SK-N-SH (cell line): ENCODE measurements at regions not wholly inside any gene's neighbourhood (a gene's known extent, or its start where the extent isn't known, plus 50 kb on each side); places are given as distances from the start of the nearest gene placed in this dataset.

Source experiments
- CTCF ChIA-PET: fragments of 300-600, 350-600 bp; formaldehyde crosslinking; extraction: SDS; loops from one replicate; lab custom pipeline; 2021; lab: Yijun Ruan, JAX
- POLR2A ChIA-PET: fragments of 350-600 bp; sonication (Branson Sonifier 250); formaldehyde crosslinking; extraction: SDS; loops from one replicate; lab custom pipeline; 2020; ENCODE audit warnings: antibody characterized with exemption, inconsistent platforms; lab: Yijun Ruan, JAX
- DNase-seq: peaks from one replicate; pipeline ENCODE4 v3.0.0; 2012
- H2AFZ ChIP-seq: fragments of 200-600 bp; sonication (generic); 2 replicates; pipeline ENCODE4 v1.8.1; 2016; ENCODE audit warnings: antibody characterized with exemption, mild to moderate bottlenecking, low read depth
- H3F3A ChIP-seq: fragments of 200-600 bp; sonication (generic); replicated peaks from 2 replicates; pipeline ENCODE3; 2016; ENCODE audit warnings: antibody characterized with exemption, mild to moderate bottlenecking; ENCODE audit not compliant: insufficient read depth
- H3K27ac ChIP-seq, 2 experiments: fragments of 200-500 bp in 1 of 2; fragments of 200-600 bp in 1 of 2; sonication (Bioruptor generic) in 1 of 2; sonication (generic), shearing (Covaris generic) in 1 of 2; 2 replicates each; pipeline versions ENCODE4 v1.5.1 to v1.6.1; 2014 to 2016; ENCODE audit warnings: low read depth in 2 of 2, inconsistent platforms in 1 of 2, low read length in 1 of 2, mild to moderate bottlenecking in 1 of 2, mixed read lengths in 1 of 2
- H3K27me3 ChIP-seq: fragments of 200-600 bp; sonication (generic), shearing (Covaris generic); 2 replicates; pipeline ENCODE4 v1.6.1; 2016; ENCODE audit warnings: mixed run types; ENCODE audit not compliant: insufficient read depth
- H3K36me3 ChIP-seq, 2 experiments: fragments of 200-500 bp in 1 of 2; fragments of 200-600 bp in 1 of 2; sonication (Bioruptor generic) in 1 of 2; sonication (generic) in 1 of 2; replicated peaks in 1 of 2; 2 replicates each; pipeline versions ENCODE3 to v1.5.1; 2014 to 2016; ENCODE audit warnings: low read length in 1 of 2, mild to moderate bottlenecking in 1 of 2; ENCODE audit not compliant: insufficient read depth in 2 of 2, control insufficient read depth in 1 of 2
- H3K4me1 ChIP-seq, 2 experiments: fragments of 200-500 bp in 1 of 2; fragments of 200-600 bp in 1 of 2; sonication (Bioruptor generic) in 1 of 2; sonication (generic), shearing (Covaris generic) in 1 of 2; 2 replicates each; pipeline versions ENCODE4 v1.5.1 to v1.6.1; 2014 to 2016; ENCODE audit warnings: low read depth in 1 of 2, low read length in 1 of 2, mixed run types in 1 of 2; ENCODE audit not compliant: insufficient read depth in 2 of 2, control insufficient read depth in 1 of 2
- H3K4me2 ChIP-seq: fragments of 200-600 bp; sonication (generic), shearing (Covaris generic); 2 replicates; pipeline ENCODE4 v1.6.1; 2017; ENCODE audit warnings: mixed run types
- H3K4me3 ChIP-seq, 2 experiments: fragments of 200-500 bp in 1 of 2; fragments of 200-600 bp in 1 of 2; sonication (Bioruptor generic) in 1 of 2; sonication (generic), shearing (Covaris generic) in 1 of 2; 2 replicates each; pipeline versions ENCODE4 v1.5.1 to v1.8.1; 2014 to 2016; ENCODE audit warnings: low read depth in 2 of 2, inconsistent platforms in 1 of 2, low read length in 1 of 2, mild to moderate bottlenecking in 1 of 2, mixed read lengths in 1 of 2, moderate library complexity in 1 of 2
- H3K79me2 ChIP-seq: fragments of 200-600 bp; sonication (generic); 2 replicates; pipeline ENCODE4 v1.8.1; 2017; ENCODE audit warnings: mild to moderate bottlenecking; ENCODE audit not compliant: insufficient read depth
- H3K9ac ChIP-seq: fragments of 200-600 bp; sonication (generic); 2 replicates; pipeline ENCODE4 v1.6.1; 2017; ENCODE audit warnings: mixed run types
- H3K9me2 ChIP-seq: fragments of 200-600 bp; sonication (generic); 2 replicates; pipeline ENCODE4 v1.6.1; 2017; ENCODE audit warnings: mixed run types
- H3K9me3 ChIP-seq: fragments of 200-600 bp; sonication (generic); 2 replicates; pipeline ENCODE4 v1.6.1; 2017; ENCODE audit warnings: mixed run types, mild to moderate bottlenecking, moderate library complexity
- H4K20me1 ChIP-seq: fragments of 200-600 bp; sonication (generic); 2 replicates; pipeline ENCODE4 v1.6.1; 2017; ENCODE audit warnings: mild to moderate bottlenecking, mixed run types; ENCODE audit not compliant: insufficient read depth
- CTCF ChIP-seq: fragments of 200-600 bp; sonication (generic); IDR thresholded peaks from 2 replicates; pipeline ENCODE4 v1.6.1; 2017; ENCODE audit warnings: antibody characterized with exemption, mild to moderate bottlenecking, moderate library complexity
- ELF1 ChIP-seq: IDR thresholded peaks from 2 replicates; pipeline ENCODE4 v1.4.0; 2012
- EP300 ChIP-seq, 2 experiments: IDR thresholded peaks; 2 replicates each; pipeline versions ENCODE4 v1.4.0 to v1.6.1; 2012; ENCODE audit warnings: borderline replicate concordance in 1 of 2, low read depth in 1 of 2, low read length in 1 of 2
- EZH2phosphoT487 ChIP-seq: fragments of 200-600 bp; sonication (generic); IDR thresholded peaks from 2 replicates; pipeline ENCODE4 v1.6.1; 2017; ENCODE audit warnings: low read depth, mixed run types, mild to moderate bottlenecking, antibody characterized with exemption, moderate library complexity, borderline replicate concordance
- FOSL2 ChIP-seq: IDR thresholded peaks from 2 replicates; pipeline ENCODE4 v1.4.0; 2012; ENCODE audit warnings: low read depth, mild to moderate bottlenecking, moderate library complexity, borderline replicate concordance
- GABPA ChIP-seq: IDR thresholded peaks from 2 replicates; pipeline ENCODE4 v1.4.0; 2012; ENCODE audit warnings: low read depth, mild to moderate bottlenecking
- GATA2 ChIP-seq: sonication (generic); formaldehyde crosslinking; IDR thresholded peaks from 2 replicates; pipeline ENCODE4 v1.5.0; 2020; ENCODE audit warnings: mild to moderate bottlenecking, missing genetic modification reagents
- MEF2A ChIP-seq: IDR thresholded peaks from 2 replicates; pipeline ENCODE4 v1.4.0; 2012; ENCODE audit warnings: low read depth, borderline replicate concordance
- MXI1 ChIP-seq: IDR thresholded peaks from 2 replicates; pipeline ENCODE4 v1.6.1; 2012; ENCODE audit warnings: mild to moderate bottlenecking, low read depth, low read length, improper control_type of control experiment
- NFIC ChIP-seq: IDR thresholded peaks from 2 replicates; pipeline ENCODE4 v1.4.0; 2012; ENCODE audit warnings: borderline replicate concordance
- REST ChIP-seq: IDR thresholded peaks from 2 replicates; pipeline ENCODE4 v1.6.1; 2012; ENCODE audit warnings: mild to moderate bottlenecking, low read depth, low read length, moderate library complexity
- RFX5 ChIP-seq: IDR thresholded peaks from 2 replicates; pipeline ENCODE4 v1.6.1; 2012; ENCODE audit warnings: mild to moderate bottlenecking, improper control_type of control experiment, low read length
- RXRA ChIP-seq: IDR thresholded peaks from 2 replicates; pipeline ENCODE4 v1.4.0; 2012; ENCODE audit warnings: low read depth, mild to moderate bottlenecking, borderline replicate concordance
- SIN3A ChIP-seq: IDR thresholded peaks from 2 replicates; pipeline ENCODE4 v1.6.1; 2012; ENCODE audit warnings: low read depth, mild to moderate bottlenecking, low read length, moderate library complexity, borderline replicate concordance
- TCF12 ChIP-seq: IDR thresholded peaks from 2 replicates; pipeline ENCODE4 v1.4.0; 2012
- TEAD4 ChIP-seq: IDR thresholded peaks from 2 replicates; pipeline ENCODE4 v1.4.0; 2012; ENCODE audit warnings: mild to moderate bottlenecking, borderline replicate concordance; ENCODE audit not compliant: insufficient read depth
- USF2 ChIP-seq: fragments of 150-350 bp; IDR thresholded peaks from 2 replicates; pipeline ENCODE4 v1.6.1; 2017; ENCODE audit warnings: antibody characterized with exemption, low read length, low read depth, borderline replicate concordance
- WGBS: methylation state at CpG from one replicate; pipeline ENCODE4 v1.1.6; 2017; ENCODE audit warnings: low lambda C conversion rate; 5-methylcytosine and 5-hydroxymethylcytosine counted together

- TF ChIP-seq TEAD4, result no peak
- TF ChIP-seq EP300 (IDR thresholded peaks at IDR 0.05; ENCODE audit: borderline replicate concordance in 1 of 2, low read depth in 1 of 2, low read length in 1 of 2), result no peak
- TF ChIP-seq RXRA, result no peak
- no peak for TF ChIP-seq GABPA
These were observed 61.2 kb upstream of the ANTXRL start (continued) for GRCh38 chr10:46225597-46225996.

GRCh38 chr10:46226232-46226631 is 60.6 kb upstream of the ANTXRL start:
- no peaks in the 10 kb centered on the region for H3K9me3 ChIP-seq
- no peak overlapping the region for H2AFZ ChIP-seq
- H3K36me3 ChIP-seq, result no peaks in the 10 kb centered on the region
- POLR2A ChIA-PET, result no interaction called here
- CTCF ChIA-PET, result interaction anchor here (1.0 to 8.4 kb wide), 6 partner anchors 16 to 339 kb away, joined by 3 to 136 read pairs (median 6); no protein-coding TSS in a partner anchor
- H3K4me3 ChIP-seq, result no peak overlapping the region
- no peak overlapping the region for H3K27ac ChIP-seq
- TF ChIP-seq NFIC (no peak), GABPA (no peak), SIN3A (no peak), MXI1 (no peak), MEF2A (no peak), EZH2phosphoT487 (no peak), RFX5 (no peak), GATA2 (CRISPR knock-in tag) (no peak), ELF1 (no peak), CTCF (no peak), USF2 (no peak), FOSL2 (no peak), TCF12 (no peak), REST (no peak), EP300 (IDR thresholded peaks at IDR 0.05; ENCODE audit: borderline replicate concordance in 1 of 2, low read depth in 1 of 2, low read length in 1 of 2) (no peak)
- no peak overlapping the region for H3K4me2 ChIP-seq
- H3K27me3 ChIP-seq, result no peaks in the 10 kb centered on the region
- no peak for DNase-seq
- H3K9me2 ChIP-seq, result no peaks in the 10 kb centered on the region
- 54% methylated on average over 2 of the region's 2 CpGs for WGBS
- H3F3A ChIP-seq, result no peaks in the 10 kb centered on the region
- no peaks in the 10 kb centered on the region for H4K20me1 ChIP-seq
- H3K4me1 ChIP-seq, result peaks cover 0 to 13% of the 10 kb centered on the region in 2 experiments; a peak in 1 of 4 replicates
- H3K9ac ChIP-seq, result no peak overlapping the region
- no peaks in the 10 kb centered on the region for H3K79me2 ChIP-seq
